SJCRH30 (cell line): ENCODE measurements at regions not wholly inside any gene's neighbourhood (a gene's known extent, or its start where the extent isn't known, plus 50 kb on each side); places are given as distances from the start of the nearest gene placed in this dataset.

Source experiments
- DNase-seq, 2 experiments: peaks; one replicate each; pipeline ENCODE4 v3.0.0-alpha.2; 2015 to 2020
- H3K27ac ChIP-seq: fragments of 250-450 bp; sonication (Bioruptor Pico); 2 replicates; pipeline ENCODE4 v1.5.1; 2020; ENCODE audit warnings: mild to moderate bottlenecking, moderate library complexity
- H3K27me3 ChIP-seq: fragments of 250-450 bp; sonication (Bioruptor Pico); 2 replicates; pipeline ENCODE4 v1.5.1; 2020; ENCODE audit warnings: mild to moderate bottlenecking, moderate library complexity
- H3K36me3 ChIP-seq: fragments of 250-450 bp; sonication (Bioruptor Pico); 2 replicates; pipeline ENCODE4 v1.5.1; 2020; ENCODE audit warnings: mild to moderate bottlenecking, moderate library complexity
- H3K4me1 ChIP-seq: fragments of 250-450 bp; sonication (Bioruptor Pico); 2 replicates; pipeline ENCODE4 v1.5.1; 2020; ENCODE audit warnings: mild to moderate bottlenecking, moderate library complexity
- H3K4me3 ChIP-seq: fragments of 250-450 bp; sonication (Bioruptor Pico); 2 replicates; pipeline ENCODE4 v1.5.1; 2020; ENCODE audit warnings: mild to moderate bottlenecking, moderate library complexity
- H3K9me3 ChIP-seq: fragments of 250-450 bp; sonication (Bioruptor Pico); replicated peaks from 2 replicates; pipeline ENCODE4 v1.5.1; 2020; ENCODE audit warnings: mild to moderate bottlenecking, moderate library complexity

DNA sequence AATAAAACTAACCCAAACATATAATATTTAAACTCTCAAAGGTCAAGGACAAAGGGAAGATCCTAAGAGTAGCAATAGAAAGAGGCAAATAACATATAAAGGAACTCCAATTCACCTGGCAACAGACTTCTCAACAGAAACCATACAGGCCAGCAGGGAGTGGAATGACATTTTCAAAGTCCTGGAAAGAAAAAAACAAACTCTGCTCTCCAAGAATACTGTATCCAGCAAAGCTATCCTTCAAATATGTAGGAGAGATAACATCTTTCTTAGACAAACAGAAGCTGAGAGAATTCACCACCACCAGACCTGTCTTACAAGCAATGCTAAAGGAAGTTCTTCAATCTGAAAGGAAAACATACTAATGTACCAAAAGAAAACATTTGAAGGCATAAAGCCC is 51.5 kb upstream of the TMEM158 start:
- Histone ChIP-seq H3K4me3 (no peak overlapping the region), H3K27ac (no peak overlapping the region), H3K27me3 (no peaks in the 10 kb centered on the region), H3K4me1 (no peaks in the 10 kb centered on the region), H3K9me3 (no peaks in the 10 kb centered on the region; the same call in 1 of the 2 replicates), H3K36me3 (no peaks in the 10 kb centered on the region)
- no peak for DNase-seq

- H3K9me3 ChIP-seq, result no peaks in the 10 kb centered on the region; the same call in 1 of the 2 replicates
- no peaks in the 10 kb centered on the region for H3K4me1 ChIP-seq
- no peaks in the 10 kb centered on the region for H3K27me3 ChIP-seq
- no peak overlapping the region for H3K27ac ChIP-seq
- H3K4me3 ChIP-seq, result no peak overlapping the region
- H3K36me3 ChIP-seq, result no peaks in the 10 kb centered on the region
- DNase-seq, result no peak
These were observed 54.1 kb upstream of the TMEM158 start for GRCh38 chr3:45280232-45280631.

DNA sequence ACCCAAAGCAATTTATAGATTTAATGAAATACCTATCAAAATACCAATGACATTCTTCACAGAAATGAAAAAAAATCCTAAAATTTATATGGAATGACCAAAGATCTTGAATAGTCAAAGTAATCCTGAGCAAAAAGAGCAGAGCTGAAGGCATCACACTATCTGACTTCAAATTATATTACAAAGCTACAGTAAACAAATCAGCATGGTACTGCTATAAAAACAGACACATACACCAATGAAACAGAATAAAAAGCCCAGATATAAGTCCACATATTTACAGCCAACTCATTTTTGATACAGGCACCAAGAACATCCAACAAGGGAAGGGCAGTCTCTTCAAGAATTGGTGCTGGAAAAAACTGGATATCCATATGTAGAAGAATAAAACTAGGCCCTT is 54.9 kb upstream of the TMEM158 start:
- H3K27ac ChIP-seq, result no peak overlapping the region
- H3K9me3 ChIP-seq, result no peaks in the 10 kb centered on the region; the same call in 1 of the 2 replicates
- no peaks in the 10 kb centered on the region for H3K36me3 ChIP-seq
- H3K27me3 ChIP-seq, result no peaks in the 10 kb centered on the region
- no peak for DNase-seq
- H3K4me3 ChIP-seq, result no peak overlapping the region
- no peaks in the 10 kb centered on the region for H3K4me1 ChIP-seq

GRCh38 chr3:45283471-45283870 is 57.4 kb upstream of the TMEM158 start:
- H3K4me3 ChIP-seq, result no peak overlapping the region
- no peaks in the 10 kb centered on the region; the same call in 1 of the 2 replicates for H3K9me3 ChIP-seq
- H3K4me1 ChIP-seq, result no peaks in the 10 kb centered on the region
- DNase-seq, result no peak
- no peaks in the 10 kb centered on the region for H3K27me3 ChIP-seq
- no peaks in the 10 kb centered on the region for H3K36me3 ChIP-seq
- H3K27ac ChIP-seq, result no peak overlapping the region

DNA sequence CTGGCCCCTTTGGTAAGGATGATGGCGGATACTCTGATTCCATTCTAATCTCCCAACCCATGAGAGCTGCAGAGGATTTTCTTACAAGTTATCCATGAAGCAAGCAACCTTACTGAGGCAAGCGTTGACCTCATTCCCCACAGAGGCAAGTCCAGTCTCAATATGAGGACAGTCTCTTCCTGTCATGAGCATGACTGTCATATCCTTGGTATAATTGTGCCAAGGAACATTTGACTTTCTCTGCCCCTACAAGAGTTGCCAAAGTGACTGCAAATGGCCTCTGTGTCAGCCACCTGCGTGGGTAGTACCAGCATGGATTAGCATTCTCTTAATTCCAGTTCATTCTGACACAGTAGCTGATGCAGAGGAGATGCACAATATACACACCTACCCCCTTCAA is 71.2 kb upstream of the TMEM158 start:
- Histone ChIP-seq H3K9me3 (no peaks in the 10 kb centered on the region), H3K27ac (no peak overlapping the region), H3K4me3 (no peak overlapping the region), H3K27me3 (no peaks in the 10 kb centered on the region), H3K36me3 (no peaks in the 10 kb centered on the region), H3K4me1 (no peaks in the 10 kb centered on the region)
- DNase-seq, result no peak

GRCh38 chr3:45302470-45302869 is 76.4 kb upstream of the TMEM158 start:
- Histone ChIP-seq H3K9me3 (no peaks in the 10 kb centered on the region), H3K27ac (no peak overlapping the region), H3K27me3 (no peaks in the 10 kb centered on the region), H3K4me3 (no peak overlapping the region), H3K4me1 (no peaks in the 10 kb centered on the region), H3K36me3 (no peaks in the 10 kb centered on the region)
- DNase-seq, result no peak

DNA sequence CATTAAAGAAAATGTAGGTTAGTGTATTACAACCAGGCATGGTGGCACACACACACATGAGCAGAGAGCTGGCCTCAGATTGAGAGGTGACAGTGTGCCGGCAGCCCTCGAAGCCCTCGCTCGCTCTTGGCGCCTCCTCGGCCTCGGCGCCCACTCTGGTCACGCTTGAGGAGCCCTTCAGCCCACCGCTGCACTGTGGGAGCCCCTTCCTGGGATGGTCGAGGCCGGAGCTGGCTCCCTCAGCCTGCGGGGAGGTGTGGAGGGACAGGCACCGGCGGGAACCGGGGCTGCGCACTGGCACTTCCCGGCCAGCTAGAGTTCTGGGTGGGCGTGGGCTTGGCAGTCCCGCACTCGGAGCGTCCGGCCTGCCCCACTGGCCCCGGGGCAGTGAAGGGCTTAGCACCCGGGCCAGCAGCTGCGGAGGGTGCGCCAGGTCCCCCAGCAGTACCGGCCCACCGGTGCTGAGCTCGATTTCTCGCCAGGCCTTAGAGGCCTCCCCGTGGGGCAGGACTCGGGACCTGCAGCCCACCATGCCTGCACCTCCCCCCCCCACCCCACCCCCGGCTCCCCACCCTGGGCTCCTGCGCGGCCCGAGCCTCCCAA is 80.4 kb upstream of the TMEM158 start:
- Histone ChIP-seq H3K9me3 (no peaks in the 10 kb centered on the region), H3K4me1 (no peaks in the 10 kb centered on the region), H3K36me3 (no peaks in the 10 kb centered on the region), H3K27me3 (no peaks in the 10 kb centered on the region), H3K27ac (no peak overlapping the region), H3K4me3 (no peak overlapping the region)
- DNase-seq, result no peak

GRCh38 chr3:45309876-45310275 is 78.5 kb upstream of the LARS2 start:
- Histone ChIP-seq H3K27me3 (no peaks in the 10 kb centered on the region), H3K4me1 (no peaks in the 10 kb centered on the region), H3K36me3 (no peaks in the 10 kb centered on the region), H3K9me3 (no peaks in the 10 kb centered on the region), H3K4me3 (no peak overlapping the region), H3K27ac (no peak overlapping the region)
- DNase-seq, result no peak

GRCh38 chr3:45311327-45311726 is 77.0 kb upstream of the LARS2 start:
- Histone ChIP-seq H3K4me3 (no peak overlapping the region), H3K9me3 (no peaks in the 10 kb centered on the region), H3K27me3 (no peaks in the 10 kb centered on the region), H3K36me3 (no peaks in the 10 kb centered on the region), H3K27ac (no peak overlapping the region), H3K4me1 (no peaks in the 10 kb centered on the region)
- DNase-seq, result no peak

DNA sequence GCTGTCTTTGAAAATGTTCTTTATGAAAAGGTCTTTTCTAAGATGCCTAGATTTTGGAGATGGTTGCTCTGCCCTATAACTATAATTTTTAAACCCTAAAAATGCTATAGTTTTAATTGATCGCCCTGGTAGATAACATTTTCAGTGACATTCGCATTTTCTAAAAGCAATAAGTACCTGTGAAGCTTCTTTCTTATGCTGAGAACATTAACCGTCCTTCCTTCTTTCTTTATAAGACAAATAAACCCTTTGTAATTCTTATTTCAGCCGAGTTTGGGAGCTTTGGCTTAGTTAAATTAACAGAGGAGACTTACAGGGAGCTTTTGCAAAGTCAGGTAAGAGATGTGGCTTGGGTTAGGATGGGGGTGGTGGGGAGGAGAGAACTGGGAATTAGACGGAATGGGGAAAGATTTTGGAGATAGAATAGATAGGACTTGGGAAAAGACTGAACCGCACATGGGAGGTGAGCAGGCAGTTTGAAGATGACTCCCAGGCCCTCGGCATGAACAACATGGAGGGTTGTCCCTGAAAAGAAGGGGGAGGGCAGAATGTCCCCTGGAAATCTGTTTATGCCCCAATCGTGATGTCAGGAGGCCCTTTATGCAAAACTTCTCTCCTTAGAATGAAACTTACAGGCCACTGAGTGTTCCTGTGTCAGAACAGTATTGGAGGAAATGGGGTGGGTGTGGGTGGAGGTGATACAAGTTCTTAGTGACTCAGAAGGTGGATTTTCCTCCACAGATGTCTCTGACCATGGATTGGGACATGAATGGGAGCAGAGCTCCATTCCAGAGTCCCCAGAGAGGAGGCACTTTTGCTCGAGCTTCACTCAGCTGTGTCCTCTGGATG is 76.2 kb upstream of the LARS2 start:
- no peak overlapping the region for H3K4me3 ChIP-seq
- H3K27ac ChIP-seq, result no peak overlapping the region
- no peaks in the 10 kb centered on the region for H3K27me3 ChIP-seq
- no peaks in the 10 kb centered on the region for H3K9me3 ChIP-seq
- H3K4me1 ChIP-seq, result no peaks in the 10 kb centered on the region
- H3K36me3 ChIP-seq, result no peaks in the 10 kb centered on the region
- no peak for DNase-seq

DNA sequence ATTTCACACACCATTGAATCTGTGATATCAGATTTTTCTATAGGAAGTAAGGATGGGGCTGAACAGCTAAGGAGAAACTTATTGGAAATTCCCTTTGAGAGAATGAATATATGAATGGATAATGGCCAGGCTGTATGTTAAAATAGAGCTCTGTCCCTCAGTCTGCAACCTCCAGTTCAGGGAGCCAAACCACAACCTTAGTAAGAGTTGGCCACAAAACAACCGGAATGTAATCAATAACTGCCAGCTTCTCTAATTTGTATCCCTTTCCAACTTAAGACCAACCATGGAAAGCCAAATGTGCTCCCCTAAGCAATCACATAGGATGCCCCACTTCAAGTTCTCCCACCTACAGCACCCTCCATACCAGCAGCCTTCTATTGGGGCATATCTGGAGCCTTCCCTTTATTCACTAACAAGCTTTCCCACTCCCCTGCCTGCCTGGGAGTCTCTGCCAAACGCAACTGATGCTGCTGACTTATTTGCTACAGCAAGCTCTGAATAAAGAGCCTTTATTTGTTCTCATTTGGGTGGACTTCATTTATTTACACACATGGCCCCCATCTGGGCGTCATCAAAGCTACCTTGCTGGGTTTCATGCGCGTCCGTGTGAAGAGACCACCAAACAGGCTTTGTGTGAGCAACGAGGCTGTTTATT is 75.4 kb upstream of the LARS2 start:
- Histone ChIP-seq H3K4me3 (no peak overlapping the region), H3K9me3 (no peaks in the 10 kb centered on the region), H3K4me1 (no peaks in the 10 kb centered on the region), H3K27me3 (no peaks in the 10 kb centered on the region), H3K27ac (no peak overlapping the region), H3K36me3 (no peaks in the 10 kb centered on the region)
- DNase-seq, result no peak

DNA sequence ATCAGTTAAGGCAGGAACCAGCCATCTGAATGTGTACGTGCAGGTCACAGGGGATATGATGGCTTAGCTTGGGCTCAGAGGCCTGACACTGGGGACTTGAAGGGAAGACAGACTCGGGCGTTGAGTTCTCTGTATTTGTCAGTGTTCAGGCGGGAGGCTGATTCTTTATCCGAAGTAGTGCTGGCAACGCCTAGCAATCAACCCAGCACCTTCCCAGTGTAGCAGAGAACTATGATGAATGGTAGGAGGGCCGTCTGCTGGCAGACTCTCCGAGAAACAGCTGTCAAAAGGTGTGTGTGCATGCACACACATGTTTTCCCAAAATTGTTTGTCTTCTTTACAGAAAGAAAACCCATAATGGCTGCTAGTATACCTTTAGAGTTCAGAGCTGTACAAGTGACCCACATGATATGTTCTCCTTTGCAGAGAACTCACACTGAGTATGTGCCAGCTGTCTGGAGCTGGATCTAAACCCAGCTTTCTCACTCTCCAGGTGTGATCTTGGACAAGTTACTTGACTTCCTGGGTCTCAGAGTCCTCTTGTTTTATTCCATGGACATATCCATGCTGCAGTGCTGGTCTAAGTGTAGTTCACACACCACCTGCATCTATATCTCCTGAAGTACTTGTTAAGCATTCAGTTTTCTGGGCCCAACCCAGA is 74.5 kb upstream of the LARS2 start:
- no peaks in the 10 kb centered on the region for H3K9me3 ChIP-seq
- no peaks in the 10 kb centered on the region for H3K4me1 ChIP-seq
- no peaks in the 10 kb centered on the region for H3K36me3 ChIP-seq
- DNase-seq, result no peak
- no peak overlapping the region for H3K27ac ChIP-seq
- H3K4me3 ChIP-seq, result no peak overlapping the region
- H3K27me3 ChIP-seq, result no peaks in the 10 kb centered on the region

DNA sequence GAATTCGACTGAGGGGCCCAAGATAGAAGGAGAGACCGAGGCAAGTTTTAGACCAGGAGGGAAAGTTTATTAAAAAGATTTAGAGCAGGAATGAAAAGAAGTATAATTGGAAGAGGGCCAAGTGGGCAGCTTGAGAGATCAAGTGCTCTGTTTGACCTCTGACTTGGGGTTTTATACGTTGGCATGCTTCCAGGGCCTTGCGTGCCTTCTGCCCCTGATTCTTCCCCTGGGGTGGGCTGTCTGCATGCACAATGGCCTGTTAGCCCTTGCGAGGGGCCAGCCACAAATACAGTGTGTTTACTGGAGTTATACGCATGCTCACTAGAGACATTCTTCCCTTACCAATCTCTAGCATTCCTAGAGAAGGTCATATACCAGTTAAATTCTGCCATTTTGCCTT is 70.7 kb upstream of the LARS2 start:
- Histone ChIP-seq H3K9me3 (no peaks in the 10 kb centered on the region), H3K27me3 (no peaks in the 10 kb centered on the region), H3K4me1 (no peaks in the 10 kb centered on the region), H3K4me3 (no peak overlapping the region), H3K27ac (no peak overlapping the region), H3K36me3 (no peaks in the 10 kb centered on the region)
- no peak for DNase-seq

DNA sequence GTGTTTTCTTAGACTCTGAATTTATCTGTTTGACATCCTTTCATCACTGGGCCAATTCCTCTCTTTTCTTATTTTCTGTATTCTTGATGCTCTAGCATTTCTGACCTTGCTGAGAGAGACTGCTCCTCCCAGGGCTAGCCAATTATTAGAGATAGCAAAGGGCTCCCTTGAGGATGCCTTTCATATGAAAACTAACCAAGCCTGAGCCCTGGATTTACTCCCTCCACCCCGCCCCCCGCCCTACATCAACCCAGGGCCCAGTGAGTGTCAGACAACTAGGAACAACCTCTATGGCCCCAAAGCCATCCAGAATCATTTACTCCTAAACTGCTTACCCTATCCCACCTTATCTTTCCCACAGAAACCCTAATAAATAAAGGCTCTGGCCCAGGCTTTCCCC is 69.7 kb upstream of the LARS2 start:
- Histone ChIP-seq H3K4me1 (no peaks in the 10 kb centered on the region), H3K36me3 (no peaks in the 10 kb centered on the region), H3K9me3 (no peaks in the 10 kb centered on the region), H3K27me3 (no peaks in the 10 kb centered on the region), H3K27ac (no peak overlapping the region), H3K4me3 (no peak overlapping the region)
- DNase-seq, result no peak
